ENCODE measurements at regions not wholly inside any gene's neighbourhood (a gene's known extent, or its start where the extent isn't known, plus 50 kb on each side); places are given as distances from the start of the nearest gene placed in this dataset.

DNA sequence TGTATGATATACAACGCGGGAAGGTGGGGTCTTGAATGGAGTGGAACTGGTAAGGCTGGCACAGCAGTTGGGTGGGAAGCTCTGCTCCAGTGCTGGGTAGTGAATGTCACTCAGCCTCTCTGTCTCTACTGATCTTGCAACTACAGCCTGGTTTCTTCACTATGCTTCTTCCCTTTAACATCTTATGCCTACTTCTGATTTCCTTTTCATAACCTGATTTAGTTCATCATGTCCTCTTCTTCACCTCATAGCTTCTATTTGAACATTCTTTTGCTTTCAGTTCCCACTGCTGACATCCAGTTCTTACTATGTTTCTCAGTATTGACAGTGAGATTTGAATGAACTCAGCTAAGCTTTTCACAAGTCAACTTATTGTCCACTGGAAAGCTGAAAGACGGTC lies 286.2 kb downstream of the ARL6IP6 start:
- Mint-ChIP-seq H3K4me3 (no peak overlapping the region), H3K27ac (no peak overlapping the region), H3K9me3 (ENCODE audit: insufficient read depth) (no peaks in the 10 kb centered on the region), H3K4me1 (no peaks in the 10 kb centered on the region), H3K27me3 (no peaks in the 10 kb centered on the region)
- ATAC-seq (ENCODE audit: low read depth) (no peak), DNase-seq (no peak)
- Histone ChIP-seq H3K27me3 (replicated peaks in 1 of 4; ENCODE audit: control extremely low read depth in 1 of 4, control insufficient read depth in 3 of 4, insufficient read depth in 4 of 4, low read length in 3 of 4) (no peaks in the 10 kb centered on the region), H3K9ac (ENCODE audit: low read length) (no peak overlapping the region), H2AFZ (ENCODE audit: insufficient read depth, low read depth, low read length, poor library complexity, severe bottlenecking) (no peak overlapping the region), H3K4me3 (ENCODE audit: control extremely low read depth in 1 of 5, extremely low read depth in 1 of 5, insufficient read depth in 1 of 5, low read depth in 2 of 5, low read length in 4 of 5) (no peak overlapping the region), H3K79me2 (ENCODE audit: control insufficient read depth, insufficient read depth, low read length) (no peaks in the 10 kb centered on the region), H3K36me3 (replicated peaks in 1 of 2; ENCODE audit: control extremely low read depth in 1 of 2, control insufficient read depth in 1 of 2, extremely low read depth in 1 of 2, insufficient read depth in 2 of 2, low read length in 1 of 2) (no peaks in the 10 kb centered on the region), H3K4me2 (replicated peaks; ENCODE audit: low read depth, low read length, poor library complexity, severe bottlenecking) (no peak overlapping the region), H3K9me3 (ENCODE audit: control extremely low read depth in 1 of 3, control insufficient read depth in 2 of 3, insufficient read depth in 1 of 3, low read length in 2 of 3) (no peaks in the 10 kb centered on the region), H4K20me1 (ENCODE audit: control insufficient read depth, insufficient read depth, low read length, poor library complexity, severe bottlenecking) (no peaks in the 10 kb centered on the region), H3K27ac (ENCODE audit: low read length in 2 of 2) (no peak overlapping the region), H3K4me1 (ENCODE audit: control insufficient read depth in 2 of 2, insufficient read depth in 2 of 2, low read length in 2 of 2) (no peaks in the 10 kb centered on the region)
- POLR2A ChIA-PET: no interaction called here
- CTCF ChIA-PET: no interaction called here
- TF ChIP-seq EZH2 (IDR thresholded peaks at IDR 0.05; ENCODE audit: borderline replicate concordance, insufficient read depth, low read depth, low read length, poor library complexity, severe bottlenecking) (no peak), CTCF (IDR thresholded peaks at IDR 0.05) (no peak)
- intact Hi-C loops (cut with micrococcal nuclease): no loop called here
- WGBS (ENCODE audit: insufficient coverage): no CpG with 5 or more reads among the region's 3 CpGs

GRCh38 chr2:152974146-152974545 lies 255.7 kb downstream of the ARL6IP6 start:
- H3K4me1 Mint-ChIP-seq: no peaks in the 10 kb centered on the region
- Histone ChIP-seq H3K79me2 (ENCODE audit: control insufficient read depth, insufficient read depth, low read length) (no peaks in the 10 kb centered on the region), H4K20me1 (ENCODE audit: control insufficient read depth, insufficient read depth, low read length, poor library complexity, severe bottlenecking) (no peaks in the 10 kb centered on the region), H3K4me3 (ENCODE audit: control extremely low read depth in 1 of 5, extremely low read depth in 1 of 5, insufficient read depth in 1 of 5, low read depth in 2 of 5, low read length in 4 of 5) (no peak overlapping the region), H3K27ac (ENCODE audit: low read length in 2 of 2) (no peak overlapping the region), H3K9me3 (ENCODE audit: control extremely low read depth in 1 of 3, control insufficient read depth in 2 of 3, insufficient read depth in 1 of 3, low read length in 2 of 3) (peaks cover 0 to 6% (median 0%) of the 10 kb centered on the region in 3 donors), H3K4me1 (ENCODE audit: control insufficient read depth in 2 of 2, insufficient read depth in 2 of 2, low read length in 2 of 2) (no peaks in the 10 kb centered on the region), H3K36me3 (replicated peaks in 1 of 2; ENCODE audit: control extremely low read depth in 1 of 2, control insufficient read depth in 1 of 2, extremely low read depth in 1 of 2, insufficient read depth in 2 of 2, low read length in 1 of 2) (no peaks in the 10 kb centered on the region), H3K27me3 (replicated peaks in 1 of 4; ENCODE audit: control extremely low read depth in 1 of 4, control insufficient read depth in 3 of 4, insufficient read depth in 4 of 4, low read length in 3 of 4) (no peaks in the 10 kb centered on the region), H2AFZ (ENCODE audit: insufficient read depth, low read depth, low read length, poor library complexity, severe bottlenecking) (no peak overlapping the region), H3K9ac (ENCODE audit: low read length) (no peak overlapping the region), H3K4me2 (replicated peaks; ENCODE audit: low read depth, low read length, poor library complexity, severe bottlenecking) (no peak overlapping the region)
- TF ChIP-seq CTCF (IDR thresholded peaks at IDR 0.05) (no peak), EZH2 (IDR thresholded peaks at IDR 0.05; ENCODE audit: borderline replicate concordance, insufficient read depth, low read depth, low read length, poor library complexity, severe bottlenecking) (no peak)
- no peaks in the 10 kb centered on the region for H3K27me3 Mint-ChIP-seq
- intact Hi-C loops (cut with micrococcal nuclease): no loop called here
- no peaks in the 10 kb centered on the region for H3K9me3 Mint-ChIP-seq (ENCODE audit: insufficient read depth)
- no CpG with 5 or more reads among the region's 1 CpG for WGBS (ENCODE audit: insufficient coverage)
- no peak overlapping the region for H3K27ac Mint-ChIP-seq
- no peak for ATAC-seq (ENCODE audit: low read depth)
- ChIA-PET CTCF (no interaction called here), POLR2A (no interaction called here)
- H3K4me3 Mint-ChIP-seq: no peak overlapping the region
- DNase-seq: no peak
